Panc1 (cell line): ENCODE measurements at regions not wholly inside any gene's neighbourhood (a gene's known extent, or its start where the extent isn't known, plus 50 kb on each side); places are given as distances from the start of the nearest gene placed in this dataset.

ENCODE experiments used
- ATAC-seq: fragments of 200-7000 bp; cut with Tn5 transposase; 2 replicates; pipeline ENCODE4 v1.9.1; 2020; ENCODE audit warnings: mild to moderate bottlenecking, moderate library complexity
- BruUV-seq: library from RNA; stranded (reverse); fragments of 400-500 nt; replicated peaks from 2 replicates; lab custom pipeline; 2021; lab: Mats Ljungman, UMichigan
- CTCF ChIA-PET: fragments of 300-600 bp; sonication (Branson Sonifier 250); formaldehyde crosslinking; loops from one replicate; lab custom pipeline; 2022; ENCODE audit warnings: antibody characterized with exemption; lab: Charles Lee
- POLR2A ChIA-PET: fragments of 300-600 bp; sonication (Branson Sonifier 250); formaldehyde crosslinking; loops from one replicate; lab custom pipeline; 2022; ENCODE audit warnings: antibody characterized with exemption; lab: Charles Lee
- DNase-seq: peaks from one replicate; pipeline ENCODE4 v3.0.0-alpha.2; 2010; ENCODE audit warnings: low read depth, low spot score
- H3K27ac ChIP-seq: 2 replicates; pipeline ENCODE4 v1.5.1; 2011; ENCODE audit warnings: mild to moderate bottlenecking, low read length, inconsistent platforms
- H3K27me3 ChIP-seq: fragments of 200-500 bp; sonication (Bioruptor generic); 2 replicates; pipeline ENCODE4 v1.6.0; 2014; ENCODE audit warnings: low read length, inconsistent platforms; ENCODE audit not compliant: control insufficient read depth, insufficient read depth
- H3K36me3 ChIP-seq: fragments of 200-500 bp; sonication (Bioruptor generic); 2 replicates; pipeline ENCODE4 v1.5.1; 2014; ENCODE audit warnings: inconsistent platforms, mild to moderate bottlenecking, low read length, moderate library complexity; ENCODE audit not compliant: control insufficient read depth, insufficient read depth
- H3K4me1 ChIP-seq: 2 replicates; pipeline ENCODE4 v1.5.1; 2011; ENCODE audit warnings: inconsistent platforms, mild to moderate bottlenecking, low read length, moderate library complexity; ENCODE audit not compliant: control insufficient read depth, insufficient read depth
- H3K4me3 ChIP-seq, 2 experiments: 2 replicates each; pipeline ENCODE4 v1.5.1; 2011 to 2012; ENCODE audit warnings: low read depth in 2 of 2, low read length in 2 of 2, mild to moderate bottlenecking in 2 of 2, inconsistent platforms in 1 of 2, moderate library complexity in 1 of 2
- H3K9me3 ChIP-seq: fragments of 200-500 bp; sonication (Bioruptor generic); 2 replicates; pipeline ENCODE4 v1.5.1; 2014; ENCODE audit warnings: low read depth, mild to moderate bottlenecking, inconsistent platforms, low read length, moderate library complexity; ENCODE audit not compliant: control insufficient read depth, insufficient read depth
- CTCF ChIP-seq: fragments of 450-650 bp; IDR thresholded peaks from 2 replicates; pipeline ENCODE4 v1.5.1; 2017; ENCODE audit warnings: mild to moderate bottlenecking
- POLR2AphosphoS5 ChIP-seq: IDR thresholded peaks from 2 replicates; pipeline ENCODE4 v1.6.1; 2012; ENCODE audit warnings: mild to moderate bottlenecking, low read depth, low read length, moderate library complexity
- REST ChIP-seq, 2 experiments: IDR thresholded peaks; 2 replicates each; pipeline ENCODE4 v1.6.1; 2011 to 2012; ENCODE audit warnings: low read depth in 2 of 2, control low read depth in 1 of 2, low read length in 1 of 2, mild to moderate bottlenecking in 1 of 2, moderate library complexity in 1 of 2; ENCODE audit not compliant: insufficient read depth in 1 of 2
- SIN3A ChIP-seq: IDR thresholded peaks from 2 replicates; pipeline ENCODE4 v1.6.1; 2012; ENCODE audit warnings: low read depth, mild to moderate bottlenecking, low read length, moderate library complexity, borderline replicate concordance; ENCODE audit not compliant: insufficient read depth
- TCF7L2 ChIP-seq: IDR thresholded peaks from 2 replicates; pipeline ENCODE4 v1.6.1; 2011; ENCODE audit warnings: mild to moderate bottlenecking, low read depth, low read length, inconsistent platforms
- in situ Hi-C: cut with HindIII; loops from 2 replicates; pipeline ENCODE4 v1.10.0; 2016; ENCODE audit warnings: low sequenced_read_pairs, low pct_unique_long_range_greater_than_20kb
- intact Hi-C: fragments of 100-400 bp; cut with micrococcal nuclease; formaldehyde crosslinking; loops from one replicate; pipeline ENCODE4 v1.10.0; 2022; ENCODE audit not compliant: unreplicated experiment

- Histone ChIP-seq H3K36me3 (no peaks in the 10 kb centered on the region), H3K27me3 (no peaks in the 10 kb centered on the region), H3K4me3 (no peak overlapping the region), H3K27ac (no peak overlapping the region), H3K4me1 (no peaks in the 10 kb centered on the region), H3K9me3 (no peaks in the 10 kb centered on the region)
- in situ Hi-C loops (no loop called here), intact Hi-C loops (no loop called here)
- TF ChIP-seq CTCF (no peak), POLR2AphosphoS5 (no peak), REST (IDR thresholded peaks at IDR 0.05; ENCODE audit: insufficient read depth in 1 of 2, low read depth in 2 of 2, low read length in 1 of 2) (no peak), SIN3A (no peak), TCF7L2 (no peak)
- ChIA-PET POLR2A (no interaction called here), CTCF (no interaction called here)
- no TSS peak for BruUV-seq
- no peak for DNase-seq
- ATAC-seq = no peak
Measured at GRCh38 chr12:90172524-90172923, 463.9 kb upstream of the ATP2B1 start.

GRCh38 chr12:90170740-90171139, 462.1 kb upstream of the ATP2B1 start:
- no peak overlapping the region for H3K4me3 ChIP-seq
- no peak overlapping the region for H3K27ac ChIP-seq
- no peaks in the 10 kb centered on the region for H3K36me3 ChIP-seq
- ChIA-PET CTCF (no interaction called here), POLR2A (no interaction called here)
- H3K4me1 ChIP-seq = no peaks in the 10 kb centered on the region
- in situ Hi-C loops (no loop called here), intact Hi-C loops (no loop called here)
- DNase-seq (no peak), ATAC-seq (no peak)
- no peaks in the 10 kb centered on the region for H3K27me3 ChIP-seq
- BruUV-seq = no TSS peak
- no peaks in the 10 kb centered on the region for H3K9me3 ChIP-seq
- TF ChIP-seq SIN3A (no peak), REST (IDR thresholded peaks at IDR 0.05; ENCODE audit: insufficient read depth in 1 of 2, low read depth in 2 of 2, low read length in 1 of 2) (no peak), CTCF (no peak), POLR2AphosphoS5 (no peak), TCF7L2 (no peak)
